ENCODE measurements at regions not wholly inside any gene's neighbourhood (a gene's known extent, or its start where the extent isn't known, plus 50 kb on each side); places are given as distances from the start of the nearest gene placed in this dataset.

- no peaks in the 10 kb centered on the region for H3K36me3 ChIP-seq (replicated peaks in 1 of 2; ENCODE audit: control insufficient read depth in 1 of 2, insufficient read depth in 2 of 2, low read length in 1 of 2)
- no peak overlapping the region for H3K4me3 ChIP-seq (ENCODE audit: low read depth in 2 of 2, low read length in 1 of 2)
- no peak overlapping the region for H3K27ac ChIP-seq (ENCODE audit: low read depth in 2 of 2, low read length in 1 of 2)
- no peaks in the 10 kb centered on the region for H3K79me2 ChIP-seq (ENCODE audit: insufficient read depth)
- no peaks in the 10 kb centered on the region for H3K9me3 ChIP-seq
- H4K20me1 ChIP-seq (ENCODE audit: insufficient read depth) = no peaks in the 10 kb centered on the region
- H3K4me2 ChIP-seq = no peak overlapping the region
- peaks cover 5% of the 10 kb centered on the region for H3F3A ChIP-seq (replicated peaks; ENCODE audit: insufficient read depth)
- H3K4me1 ChIP-seq (ENCODE audit: control insufficient read depth in 1 of 2, insufficient read depth in 2 of 2, low read depth in 1 of 2, low read length in 1 of 2) = no peaks in the 10 kb centered on the region; a peak in 1 of 4 replicates
- H3K27me3 ChIP-seq (ENCODE audit: insufficient read depth) = no peaks in the 10 kb centered on the region
- 86% methylated on average over 4 of the region's 4 CpGs for WGBS (ENCODE audit: low lambda C conversion rate)
- TF ChIP-seq ELF1 (IDR thresholded peaks at IDR 0.05) (no peak), POLR2AphosphoS5 (IDR thresholded peaks at IDR 0.05; ENCODE audit: low read depth, low read length) (no peak), CTCF (IDR thresholded peaks at IDR 0.05) (no peak), USF1 (IDR thresholded peaks at IDR 0.05; ENCODE audit: borderline replicate concordance, low read depth) (no peak), RXRA (IDR thresholded peaks at IDR 0.05; ENCODE audit: borderline replicate concordance, low read depth) (no peak), RFX5 (IDR thresholded peaks at IDR 0.05; ENCODE audit: low read length) (no peak), TEAD4 (IDR thresholded peaks at IDR 0.05; ENCODE audit: borderline replicate concordance, insufficient read depth) (no peak), TAF1 (IDR thresholded peaks at IDR 0.05; ENCODE audit: borderline replicate concordance, low read depth, low read length) (no peak), RAD21 (IDR thresholded peaks at IDR 0.05; ENCODE audit: low read length) (no peak), FOSL2 (IDR thresholded peaks at IDR 0.05; ENCODE audit: borderline replicate concordance, low read depth) (no peak), TCF12 (IDR thresholded peaks at IDR 0.05) (no peak)
- TF ChIP-seq, protein P1, sequence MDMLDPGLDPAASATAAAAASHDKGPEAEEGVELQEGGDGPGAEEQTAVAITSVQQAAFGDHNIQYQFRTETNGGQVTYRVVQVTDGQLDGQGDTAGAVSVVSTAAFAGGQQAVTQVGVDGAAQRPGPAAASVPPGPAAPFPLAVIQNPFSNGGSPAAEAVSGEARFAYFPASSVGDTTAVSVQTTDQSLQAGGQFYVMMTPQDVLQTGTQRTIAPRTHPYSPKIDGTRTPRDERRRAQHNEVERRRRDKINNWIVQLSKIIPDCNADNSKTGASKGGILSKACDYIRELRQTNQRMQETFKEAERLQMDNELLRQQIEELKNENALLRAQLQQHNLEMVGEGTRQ (IDR thresholded peaks at IDR 0.05; ENCODE audit: borderline replicate concordance, low read depth, low read length) = no peak
- H2AFZ ChIP-seq (ENCODE audit: low read depth) = no peak overlapping the region
- ChIA-PET CTCF (interaction anchor here (2.5 kb wide), 1 partner anchor 210 kb away, joined by 11 read pairs; no protein-coding TSS in a partner anchor), POLR2A (no interaction called here)
- H3K9me2 ChIP-seq = no peaks in the 10 kb centered on the region
- DNase-seq = no peak
- no peak overlapping the region for H3K9ac ChIP-seq
Observed at GRCh38 chr6:97396880-97397279, 113.9 kb upstream of the MMS22L start.

- no peaks in the 10 kb centered on the region for H3K27me3 ChIP-seq (ENCODE audit: insufficient read depth)
- H3K9me2 ChIP-seq = no peaks in the 10 kb centered on the region
- H3K4me3 ChIP-seq (ENCODE audit: low read depth in 2 of 2, low read length in 1 of 2) = no peak overlapping the region
- H3K4me1 ChIP-seq (ENCODE audit: control insufficient read depth in 1 of 2, insufficient read depth in 2 of 2, low read depth in 1 of 2, low read length in 1 of 2) = no peaks in the 10 kb centered on the region
- ChIA-PET POLR2A (no interaction called here), CTCF (interaction anchor here (0.6 to 2.5 kb wide), 2 partner anchors 213 to 520 kb away, joined by 3 to 11 read pairs; no protein-coding TSS in a partner anchor)
- DNase-seq = no peak
- no peak overlapping the region for H3K27ac ChIP-seq (ENCODE audit: low read depth in 2 of 2, low read length in 1 of 2)
- H2AFZ ChIP-seq (ENCODE audit: low read depth) = no peak overlapping the region
- no peaks in the 10 kb centered on the region for H4K20me1 ChIP-seq (ENCODE audit: insufficient read depth)
- H3K4me2 ChIP-seq = no peak overlapping the region
- no peaks in the 10 kb centered on the region for H3K79me2 ChIP-seq (ENCODE audit: insufficient read depth)
- H3K9me3 ChIP-seq = no peaks in the 10 kb centered on the region
- TF ChIP-seq ZBTB33 (IDR thresholded peaks at IDR 0.05; ENCODE audit: borderline replicate concordance, low read depth) = no peak
- no peak for TF ChIP-seq SIN3A (IDR thresholded peaks at IDR 0.05; ENCODE audit: borderline replicate concordance, low read depth, low read length)
- TF ChIP-seq MEF2A (IDR thresholded peaks at IDR 0.05; ENCODE audit: borderline replicate concordance, low read depth) = no peak
- no peak for TF ChIP-seq FOXM1 (IDR thresholded peaks at IDR 0.05; ENCODE audit: low read depth)
- no peak for TF ChIP-seq GATA2 (CRISPR knock-in tag; IDR thresholded peaks at IDR 0.05)
- no peaks in the 10 kb centered on the region for H3K36me3 ChIP-seq (replicated peaks in 1 of 2; ENCODE audit: control insufficient read depth in 1 of 2, insufficient read depth in 2 of 2, low read length in 1 of 2)
- H3F3A ChIP-seq (replicated peaks; ENCODE audit: insufficient read depth) = peaks cover 5% of the 10 kb centered on the region
- 87% methylated on average over 2 of the region's 2 CpGs for WGBS (ENCODE audit: low lambda C conversion rate)
- H3K9ac ChIP-seq = no peak overlapping the region
Observed at GRCh38 chr6:97399208-97399607, 116.2 kb upstream of the MMS22L start.
